ENCODE measurements at regions not wholly inside any gene's neighbourhood (a gene's known extent, or its start where the extent isn't known, plus 50 kb on each side); places are given as distances from the start of the nearest gene placed in this dataset.

GRCh38 chr1:38127428-38127827 is 80.8 kb upstream of the POU3F1 start:
- H3K4me1 ChIP-seq (ENCODE audit: control insufficient read depth in 3 of 3, insufficient read depth in 2 of 3, low read depth in 1 of 3, low read length in 2 of 3): no peaks in the 10 kb centered on the region
- no peak overlapping the region for H3K4me3 ChIP-seq (ENCODE audit: low read depth in 1 of 3, low read length in 3 of 3)
- FAIRE-seq (no peak), DNase-seq (no peak)
- no peaks in the 10 kb centered on the region for H3K9me3 ChIP-seq (ENCODE audit: control insufficient read depth in 2 of 2, insufficient read depth in 1 of 2, low read depth in 1 of 2, low read length in 1 of 2)
- H3K27ac ChIP-seq (ENCODE audit: low read depth in 1 of 3, low read length in 2 of 3): no peak overlapping the region
- H3K36me3 ChIP-seq (ENCODE audit: control insufficient read depth in 3 of 3, insufficient read depth in 2 of 3, low read depth in 1 of 3, low read length in 3 of 3): no peaks in the 10 kb centered on the region
- H3K27me3 ChIP-seq (ENCODE audit: control insufficient read depth in 3 of 3, insufficient read depth in 3 of 3, low read length in 3 of 3): peaks cover 0 to 4% (median 3%) of the 10 kb centered on the region in 3 donors
- 29 to 36% (median 30%) methylated on average over 2 of the region's 2 CpGs for WGBS, 3 donors

GRCh38 chr1:38126970-38127369 is 80.4 kb upstream of the POU3F1 start:
- FAIRE-seq: no peak
- H3K4me3 ChIP-seq (ENCODE audit: low read depth in 1 of 3, low read length in 3 of 3): no peak overlapping the region
- no peaks in the 10 kb centered on the region for H3K36me3 ChIP-seq (ENCODE audit: control insufficient read depth in 3 of 3, insufficient read depth in 2 of 3, low read depth in 1 of 3, low read length in 3 of 3)
- H3K4me1 ChIP-seq (ENCODE audit: control insufficient read depth in 3 of 3, insufficient read depth in 2 of 3, low read depth in 1 of 3, low read length in 2 of 3): no peaks in the 10 kb centered on the region
- H3K27ac ChIP-seq (ENCODE audit: low read depth in 1 of 3, low read length in 2 of 3): no peak overlapping the region
- 71 to 80% (median 80%) methylated on average over 8 of the region's 8 CpGs for WGBS, 3 donors
- DNase-seq: no peak
- H3K9me3 ChIP-seq (ENCODE audit: control insufficient read depth in 2 of 2, insufficient read depth in 1 of 2, low read depth in 1 of 2, low read length in 1 of 2): no peaks in the 10 kb centered on the region
- H3K27me3 ChIP-seq (ENCODE audit: control insufficient read depth in 3 of 3, insufficient read depth in 3 of 3, low read length in 3 of 3): peaks cover 0 to 4% (median 3%) of the 10 kb centered on the region in 3 donors

GRCh38 chr1:38125837-38126520 is 79.4 kb upstream of the POU3F1 start:
- Histone ChIP-seq H3K9me3 (ENCODE audit: control insufficient read depth in 2 of 2, insufficient read depth in 1 of 2, low read depth in 1 of 2, low read length in 1 of 2) (no peaks in the 10 kb centered on the region), H3K4me3 (ENCODE audit: low read depth in 1 of 3, low read length in 3 of 3) (no peak overlapping the region), H3K27ac (ENCODE audit: low read depth in 1 of 3, low read length in 2 of 3) (no peak overlapping the region), H3K27me3 (ENCODE audit: control insufficient read depth in 3 of 3, insufficient read depth in 3 of 3, low read length in 3 of 3) (peaks cover 0 to 3% (median 0%) of the 10 kb centered on the region in 3 donors), H3K4me1 (ENCODE audit: control insufficient read depth in 3 of 3, insufficient read depth in 2 of 3, low read depth in 1 of 3, low read length in 2 of 3) (no peaks in the 10 kb centered on the region), H3K36me3 (ENCODE audit: control insufficient read depth in 3 of 3, insufficient read depth in 2 of 3, low read depth in 1 of 3, low read length in 3 of 3) (no peaks in the 10 kb centered on the region)
- WGBS, 3 donors: 74 to 85% (median 76%) methylated on average over 14 to 21 of the region's 21 CpGs
- no peak for FAIRE-seq
- DNase-seq: no peak

- WGBS, 3 donors: 70 to 90% (median 83%) methylated on average over 5 of the region's 5 CpGs
- no peak for FAIRE-seq
- peaks cover 0 to 3% (median 0%) of the 10 kb centered on the region in 3 donors for H3K27me3 ChIP-seq (ENCODE audit: control insufficient read depth in 3 of 3, insufficient read depth in 3 of 3, low read length in 3 of 3)
Measured at GRCh38 chr1:38125016-38125415, 78.4 kb upstream of the POU3F1 start.

GRCh38 chr1:38123356-38124135 is 77.0 kb upstream of the POU3F1 start:
- H3K4me3 ChIP-seq (ENCODE audit: low read depth in 1 of 3, low read length in 3 of 3): no peak overlapping the region
- H3K36me3 ChIP-seq (ENCODE audit: control insufficient read depth in 3 of 3, insufficient read depth in 2 of 3, low read depth in 1 of 3, low read length in 3 of 3): no peaks in the 10 kb centered on the region
- H3K9me3 ChIP-seq (ENCODE audit: control insufficient read depth in 2 of 2, insufficient read depth in 1 of 2, low read depth in 1 of 2, low read length in 1 of 2): no peaks in the 10 kb centered on the region
- DNase-seq (no peak), FAIRE-seq (no peak)
- H3K27me3 ChIP-seq (ENCODE audit: control insufficient read depth in 3 of 3, insufficient read depth in 3 of 3, low read length in 3 of 3): peaks cover 0 to 3% (median 0%) of the 10 kb centered on the region in 3 donors
- H3K4me1 ChIP-seq (ENCODE audit: control insufficient read depth in 3 of 3, insufficient read depth in 2 of 3, low read depth in 1 of 3, low read length in 2 of 3): no peaks in the 10 kb centered on the region
- 80 to 87% (median 82%) methylated on average over 19 of the region's 19 CpGs for WGBS, 3 donors
- H3K27ac ChIP-seq (ENCODE audit: low read depth in 1 of 3, low read length in 2 of 3): no peak overlapping the region

More at GRCh38 chr1:38125016-38125415, 78.4 kb upstream of the POU3F1 start:
- Histone ChIP-seq H3K4me1 (ENCODE audit: control insufficient read depth in 3 of 3, insufficient read depth in 2 of 3, low read depth in 1 of 3, low read length in 2 of 3) (no peaks in the 10 kb centered on the region), H3K27ac (ENCODE audit: low read depth in 1 of 3, low read length in 2 of 3) (no peak overlapping the region), H3K4me3 (ENCODE audit: low read depth in 1 of 3, low read length in 3 of 3) (no peak overlapping the region), H3K36me3 (ENCODE audit: control insufficient read depth in 3 of 3, insufficient read depth in 2 of 3, low read depth in 1 of 3, low read length in 3 of 3) (no peaks in the 10 kb centered on the region), H3K9me3 (ENCODE audit: control insufficient read depth in 2 of 2, insufficient read depth in 1 of 2, low read depth in 1 of 2, low read length in 1 of 2) (no peaks in the 10 kb centered on the region)
- no peak for DNase-seq

GRCh38 chr1:38121231-38121680 is 74.7 kb upstream of the POU3F1 start:
- WGBS, 3 donors: 78 to 81% (median 78%) methylated on average over 14 of the region's 14 CpGs
- Histone ChIP-seq H3K27me3 (ENCODE audit: control insufficient read depth in 3 of 3, insufficient read depth in 3 of 3, low read length in 3 of 3) (peaks cover 0 to 3% (median 0%) of the 10 kb centered on the region in 3 donors), H3K27ac (ENCODE audit: low read depth in 1 of 3, low read length in 2 of 3) (no peak overlapping the region), H3K36me3 (ENCODE audit: control insufficient read depth in 3 of 3, insufficient read depth in 2 of 3, low read depth in 1 of 3, low read length in 3 of 3) (no peaks in the 10 kb centered on the region), H3K9me3 (ENCODE audit: control insufficient read depth in 2 of 2, insufficient read depth in 1 of 2, low read depth in 1 of 2, low read length in 1 of 2) (no peaks in the 10 kb centered on the region), H3K4me3 (ENCODE audit: low read depth in 1 of 3, low read length in 3 of 3) (no peak overlapping the region), H3K4me1 (ENCODE audit: control insufficient read depth in 3 of 3, insufficient read depth in 2 of 3, low read depth in 1 of 3, low read length in 2 of 3) (no peaks in the 10 kb centered on the region)
- no peak for FAIRE-seq
- no peak for DNase-seq

- Histone ChIP-seq H3K27me3 (ENCODE audit: control insufficient read depth in 3 of 3, insufficient read depth in 3 of 3, low read length in 3 of 3) (peaks cover 0 to 3% (median 0%) of the 10 kb centered on the region in 3 donors), H3K4me3 (ENCODE audit: low read depth in 1 of 3, low read length in 3 of 3) (no peak overlapping the region), H3K4me1 (ENCODE audit: control insufficient read depth in 3 of 3, insufficient read depth in 2 of 3, low read depth in 1 of 3, low read length in 2 of 3) (no peaks in the 10 kb centered on the region), H3K9me3 (ENCODE audit: control insufficient read depth in 2 of 2, insufficient read depth in 1 of 2, low read depth in 1 of 2, low read length in 1 of 2) (no peaks in the 10 kb centered on the region), H3K36me3 (ENCODE audit: control insufficient read depth in 3 of 3, insufficient read depth in 2 of 3, low read depth in 1 of 3, low read length in 3 of 3) (no peaks in the 10 kb centered on the region), H3K27ac (ENCODE audit: low read depth in 1 of 3, low read length in 2 of 3) (no peak overlapping the region)
- FAIRE-seq: no peak
- 86 to 91% (median 90%) methylated on average over 5 of the region's 5 CpGs for WGBS, 3 donors
- no peak for DNase-seq
Measured at GRCh38 chr1:38120552-38121230, 74.1 kb upstream of the POU3F1 start.

GRCh38 chr1:38118976-38119375 is 72.4 kb upstream of the POU3F1 start:
- Histone ChIP-seq H3K9me3 (ENCODE audit: control insufficient read depth in 2 of 2, insufficient read depth in 1 of 2, low read depth in 1 of 2, low read length in 1 of 2) (no peaks in the 10 kb centered on the region), H3K27me3 (ENCODE audit: control insufficient read depth in 3 of 3, insufficient read depth in 3 of 3, low read length in 3 of 3) (no peaks in the 10 kb centered on the region), H3K4me3 (ENCODE audit: low read depth in 1 of 3, low read length in 3 of 3) (no peak overlapping the region), H3K36me3 (ENCODE audit: control insufficient read depth in 3 of 3, insufficient read depth in 2 of 3, low read depth in 1 of 3, low read length in 3 of 3) (no peaks in the 10 kb centered on the region), H3K4me1 (ENCODE audit: control insufficient read depth in 3 of 3, insufficient read depth in 2 of 3, low read depth in 1 of 3, low read length in 2 of 3) (no peaks in the 10 kb centered on the region), H3K27ac (ENCODE audit: low read depth in 1 of 3, low read length in 2 of 3) (no peak overlapping the region)
- FAIRE-seq (no peak), DNase-seq (no peak)
- WGBS, 3 donors: 72 to 76% (median 73%) methylated on average over 9 of the region's 9 CpGs

All from small intestine (tissue), 7 donors.